HepG2 (cell line): ENCODE measurements at regions not wholly inside any gene's neighbourhood (a gene's known extent, or its start where the extent isn't known, plus 50 kb on each side); places are given as distances from the start of the nearest gene placed in this dataset.

Experiments used
- ATAC-seq: fragments of 200-7000 bp; cut with Tn5 transposase; 3 replicates; pipeline ENCODE4 v1.9.1; 2020; ENCODE audit warnings: mild to moderate bottlenecking, moderate library complexity
- BruUV-seq: library from RNA; stranded (reverse); fragments of 400-500 nt; replicated peaks from 2 replicates; lab custom pipeline; 2021; lab: Mats Ljungman, UMichigan
- CTCF ChIA-PET: fragments of 300-600 bp; formaldehyde crosslinking; extraction: SDS; loops from one replicate; lab custom pipeline; 2021; ENCODE audit warnings: low total read pairs, inconsistent platforms, low intra/inter-chr PET ratio; lab: Yijun Ruan, JAX
- POLR2A ChIA-PET: fragments of 350-600 bp; sonication (Branson Sonifier 250); formaldehyde crosslinking; loops from one replicate; lab custom pipeline; 2020; ENCODE audit warnings: antibody characterized with exemption, inconsistent platforms; lab: Yijun Ruan, JAX
- DNase-seq: peaks from one replicate; pipeline ENCODE4 v3.0.0-alpha.2; 2015; ENCODE audit warnings: low spot score
- FAIRE-seq: peaks from 3 replicates; lab custom pipeline; 2011; peaks lifted over from hg19 to GRCh38; lab: Jason Lieb, UNC
- H2AFZ ChIP-seq: one replicate; pipeline ENCODE4 v1.6.1; 2011; ENCODE audit warnings: low read length, inconsistent platforms
- H3K27ac ChIP-seq: fragments of 300-600 bp; 3 replicates; pipeline ENCODE4 v1.8.0; 2011; ENCODE audit warnings: mixed run types, mild to moderate bottlenecking, mixed read lengths, low read length, inconsistent platforms; ENCODE audit not compliant: insufficient read depth; ENCODE audit errors: extremely low read length
- H3K27me3 ChIP-seq, 2 experiments: fragments of 200-600 bp in 1 of 2; 2 replicates in 1 of 2; 3 replicates in 1 of 2; pipeline versions ENCODE4 v1.6.0 to v1.8.0; 2011; ENCODE audit warnings: low read length in 2 of 2, mild to moderate bottlenecking in 2 of 2, moderate library complexity in 2 of 2, inconsistent platforms in 1 of 2; ENCODE audit not compliant: insufficient read depth in 2 of 2, control insufficient read depth in 1 of 2
- H3K36me3 ChIP-seq, 2 experiments: fragments of 200-600 bp in 1 of 2; replicated peaks in 1 of 2; 2 replicates in 1 of 2; 3 replicates in 1 of 2; pipeline versions ENCODE4 v1.5.1 to v1.8.0; 2011; ENCODE audit warnings: low read length in 2 of 2, inconsistent platforms in 1 of 2; ENCODE audit not compliant: insufficient read depth in 2 of 2, control insufficient read depth in 1 of 2
- H3K4me1 ChIP-seq: 2 replicates; pipeline ENCODE4 v1.5.1; 2012; ENCODE audit warnings: low read length, inconsistent platforms; ENCODE audit not compliant: insufficient read depth
- H3K4me2 ChIP-seq: 2 replicates; pipeline ENCODE4 v1.6.0; 2011; ENCODE audit warnings: low read depth, low read length, inconsistent platforms
- H3K4me3 ChIP-seq, 3 experiments: fragments of 200-600 bp in 1 of 3; sonication (generic), shearing (Covaris generic) in 1 of 3; replicated peaks in 1 of 3; 2 replicates each; pipeline ENCODE4 v1.5.1; 2011 to 2016; ENCODE audit warnings: low read length in 3 of 3, inconsistent platforms in 2 of 3, low read depth in 2 of 3, mild to moderate bottlenecking in 2 of 3, control low read depth in 1 of 3, mixed read lengths in 1 of 3; ENCODE audit not compliant: insufficient read depth in 1 of 3
- H3K79me2 ChIP-seq: one replicate; pipeline ENCODE4 v1.6.1; 2011; ENCODE audit warnings: low read length, inconsistent platforms; ENCODE audit not compliant: insufficient read depth
- H3K9ac ChIP-seq: 2 replicates; pipeline ENCODE4 v1.6.0; 2011; ENCODE audit warnings: mild to moderate bottlenecking, low read depth, low read length, inconsistent platforms; ENCODE audit not compliant: insufficient read depth
- H3K9me3 ChIP-seq: 2 replicates; pipeline ENCODE4 v1.5.1; 2012; ENCODE audit warnings: mild to moderate bottlenecking, low read length
- H4K20me1 ChIP-seq: 2 replicates; pipeline ENCODE4 v1.6.0; 2011; ENCODE audit warnings: inconsistent platforms, mild to moderate bottlenecking, low read length, moderate library complexity; ENCODE audit not compliant: insufficient read depth
- CBX2 ChIP-seq, 2 experiments: fragments of 200-600 bp in 1 of 2; sonication (generic); formaldehyde crosslinking in 1 of 2; IDR thresholded peaks; 2 replicates each; pipeline versions ENCODE4 v1.7.0 to v1.8.1; 2018 to 2022; ENCODE audit warnings: low read depth in 2 of 2, low read length in 1 of 2, mild to moderate bottlenecking in 1 of 2, missing genetic modification reagents in 1 of 2
- FOXK2 ChIP-seq: fragments of 450-650 bp; IDR thresholded peaks from 2 replicates; pipeline ENCODE4 v1.6.1; 2016
- GATAD2A ChIP-seq: IDR thresholded peaks from 2 replicates; pipeline ENCODE4 v1.6.1; 2016
- IRF2 ChIP-seq: IDR thresholded peaks from 2 replicates; pipeline ENCODE4 v1.6.1; 2018; ENCODE audit warnings: missing genetic modification reagents, missing compliant biosample characterization
- IRF9 ChIP-seq: sonication (generic); formaldehyde crosslinking; IDR thresholded peaks from 2 replicates; pipeline ENCODE4 v1.8.0; 2022; ENCODE audit warnings: missing genetic modification reagents, mild to moderate bottlenecking, borderline replicate concordance
- MBNL3 ChIP-seq: fragments of 250-450 bp; sonication (Bioruptor Pico); conservative IDR thresholded peaks from 2 replicates; pipeline ENCODE4 v1.8.0; 2022; ENCODE audit warnings: mild to moderate bottlenecking, inconsistent platforms
- MED13 ChIP-seq: sonication (generic); formaldehyde crosslinking; IDR thresholded peaks from 2 replicates; pipeline ENCODE4 v1.5.0; 2020; ENCODE audit warnings: missing genetic modification reagents
- NCOA2 ChIP-seq: sonication (generic); formaldehyde crosslinking; IDR thresholded peaks from 2 replicates; pipeline ENCODE4 v1.8.0; 2022; ENCODE audit warnings: inconsistent platforms
- NCOA5 ChIP-seq: sonication (generic); formaldehyde crosslinking; IDR thresholded peaks from 2 replicates; pipeline ENCODE4 v1.4.0; 2020; ENCODE audit warnings: missing genetic modification reagents
- NFIC ChIP-seq: IDR thresholded peaks from 2 replicates; pipeline ENCODE4 v1.6.1; 2012; ENCODE audit warnings: mild to moderate bottlenecking, low read length, inconsistent platforms
- PAXIP1 ChIP-seq: sonication (generic); formaldehyde crosslinking; conservative IDR thresholded peaks from 2 replicates; pipeline ENCODE4 v1.4.0; 2020; ENCODE audit warnings: mild to moderate bottlenecking, missing genetic modification reagents, moderate library complexity
- ZBTB21 ChIP-seq: sonication (generic); formaldehyde crosslinking; IDR thresholded peaks from 2 replicates; pipeline ENCODE4 v1.4.0; 2020; ENCODE audit warnings: missing genetic modification reagents
- ZNF207 ChIP-seq: fragments of 450-650 bp; IDR thresholded peaks from 2 replicates; pipeline ENCODE4 v1.6.1; 2016; ENCODE audit warnings: antibody characterized with exemption, borderline replicate concordance
- WGBS: methylation state at CpG from one replicate; pipeline ENCODE4 v1.1.6; 2017; ENCODE audit warnings: low lambda C conversion rate; 5-methylcytosine and 5-hydroxymethylcytosine counted together
- in situ Hi-C: cut with HindIII; loops from 2 replicates; pipeline ENCODE4 v1.10.0; 2017; ENCODE audit warnings: low pct_unique_long_range_greater_than_20kb; ENCODE audit not compliant: extremely low pct_ligation_motif_present
- intact Hi-C: fragments of 100-400 bp; cut with micrococcal nuclease; formaldehyde crosslinking; loops from one replicate; pipeline ENCODE4 v1.10.0; 2022; ENCODE audit not compliant: unreplicated experiment

GRCh38 chr2:136448986-136449780, 316.2 kb upstream of the THSD7B start (continued):
- TF ChIP-seq PAXIP1 (CRISPR knock-in tag), result no peak
- TF ChIP-seq IRF2 (CRISPR knock-in tag), result no peak
- no peak for TF ChIP-seq NFIC
- no peak for TF ChIP-seq FOXK2
- no peak for TF ChIP-seq ZNF207
- TF ChIP-seq IRF9 (CRISPR knock-in tag), result no peak
- no peak for TF ChIP-seq MED13 (CRISPR knock-in tag)
- TF ChIP-seq, all 625 proteins: peak for 0

- no peak overlapping the region for H3K9ac ChIP-seq
- no peak overlapping the region for H3K4me2 ChIP-seq
- DNase-seq (no peak), ATAC-seq (peak; percentile 33; the same call in 2 of the 3 replicates), FAIRE-seq (no peak)
- H3K4me3 ChIP-seq, result no peak overlapping the region
- no peaks in the 10 kb centered on the region for H4K20me1 ChIP-seq
- no peak overlapping the region for H3K27ac ChIP-seq
- no peaks in the 10 kb centered on the region for H3K9me3 ChIP-seq
- no peaks in the 10 kb centered on the region for H3K36me3 ChIP-seq
- H2AFZ ChIP-seq, result no peak overlapping the region
- H3K4me1 ChIP-seq, result no peaks in the 10 kb centered on the region
- BruUV-seq, result no TSS peak
- H3K27me3 ChIP-seq, result peaks cover 0 to 3% of the 10 kb centered on the region in 2 experiments; a peak in 2 of 5 replicates
- ChIA-PET CTCF (no interaction called here), POLR2A (no interaction called here)
- in situ Hi-C loops, result no loop called here
- intact Hi-C loops, result no loop called here
- TF ChIP-seq NCOA5 (CRISPR knock-in tag) (no peak), IRF9 (CRISPR knock-in tag) (no peak), ZBTB21 (CRISPR knock-in tag) (no peak), CBX2 (IDR thresholded peaks at IDR 0.05; ENCODE audit: low read depth, low read length) (no peak), CBX2 (CRISPR knock-in tag; IDR thresholded peaks at IDR 0.05; ENCODE audit: low read depth) (no peak), MBNL3 (CRISPR knock-in tag) (no peak), GATAD2A (CRISPR knock-in tag) (no peak), NCOA2 (CRISPR knock-in tag) (no peak)
- 0% methylated on average over 1 of the region's 1 CpG for WGBS
- H3K79me2 ChIP-seq, result no peaks in the 10 kb centered on the region
Observed at GRCh38 chr2:136448432-136448831, 316.9 kb upstream of the THSD7B start.
